ENCODE measurements at regions not wholly inside any gene's neighbourhood (a gene's known extent, or its start where the extent isn't known, plus 50 kb on each side); places are given as distances from the start of the nearest gene placed in this dataset.

- H3K4me3 Mint-ChIP-seq = no peak overlapping the region
- TF ChIP-seq ZNF219 (CRISPR knock-in tag; IDR thresholded peaks at IDR 0.05; ENCODE audit: borderline replicate concordance) (no peak), ZMAT4 (CRISPR knock-in tag; IDR thresholded peaks at IDR 0.05) (no peak), SOX15 (CRISPR knock-in tag; IDR thresholded peaks at IDR 0.05) (no peak), MXD4 (CRISPR knock-in tag; IDR thresholded peaks at IDR 0.05; ENCODE audit: borderline replicate concordance) (no peak)
- no peaks in the 10 kb centered on the region for H3K36me3 Mint-ChIP-seq
- DNase-seq (ENCODE audit: low spot score) (no peak), ATAC-seq (no peak)
- no peaks in the 10 kb centered on the region; the same call in 1 of the 2 replicates for H3K27me3 Mint-ChIP-seq (ENCODE audit: low read depth)
- H3K4me1 Mint-ChIP-seq = peaks cover 6% of the 10 kb centered on the region
- H3K9me3 Mint-ChIP-seq = no peaks in the 10 kb centered on the region
- ChIA-PET CTCF (no interaction called here), POLR2A (no interaction called here)
- H3K27ac Mint-ChIP-seq = no peak overlapping the region; the same call in 1 of the 2 replicates
Observed at GRCh38 chr1:56356376-56356990, 222.9 kb downstream of the PLPP3 start.

DNA sequence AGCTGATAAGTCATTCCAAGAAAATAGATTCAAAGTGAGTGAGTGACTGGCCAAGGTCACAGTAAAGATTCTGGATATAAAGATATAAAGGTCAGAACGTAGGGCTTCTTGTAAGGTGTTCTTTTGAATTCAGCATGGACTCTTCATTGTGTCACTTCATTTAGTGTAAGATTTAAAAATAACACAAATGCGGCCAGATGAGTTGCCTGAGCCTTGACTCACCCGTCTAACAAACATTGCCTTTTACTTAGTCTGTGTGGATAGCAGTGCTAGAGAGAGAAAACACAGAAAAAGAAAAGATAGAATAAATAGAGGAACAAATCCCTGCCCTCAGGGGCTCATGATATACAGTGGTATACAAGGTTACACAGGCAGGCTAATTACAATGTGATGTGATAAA lies 223.4 kb downstream of the PLPP3 start:
- no peaks in the 10 kb centered on the region for H3K36me3 Mint-ChIP-seq
- peaks cover 6% of the 10 kb centered on the region for H3K4me1 Mint-ChIP-seq
- TF ChIP-seq EMX1 (CRISPR knock-in tag; IDR thresholded peaks at IDR 0.05) (no peak), ZSCAN18 (CRISPR knock-in tag; IDR thresholded peaks at IDR 0.05) (no peak), NFATC4 (CRISPR knock-in tag; IDR thresholded peaks at IDR 0.05) (no peak), CREB1 (CRISPR knock-in tag; IDR thresholded peaks at IDR 0.05) (no peak), GABPB1 (CRISPR knock-in tag; IDR thresholded peaks at IDR 0.05) (no peak), NR3C1 (CRISPR knock-in tag; conservative IDR thresholded peaks at IDR 0.05; ENCODE audit: low read depth) (no peak), CBFB (CRISPR knock-in tag; IDR thresholded peaks at IDR 0.05; ENCODE audit: low read depth) (no peak), SMAD3 (CRISPR knock-in tag; IDR thresholded peaks at IDR 0.05; ENCODE audit: borderline replicate concordance) (no peak), ZMAT4 (CRISPR knock-in tag; IDR thresholded peaks at IDR 0.05) (no peak), AR (CRISPR knock-in tag; IDR thresholded peaks at IDR 0.05) (no peak), GRHL2 (CRISPR knock-in tag; IDR thresholded peaks at IDR 0.05; ENCODE audit: insufficient replicate concordance, severe bottlenecking) (no peak), IRF2 (CRISPR knock-in tag; IDR thresholded peaks at IDR 0.05; ENCODE audit: borderline replicate concordance, low read depth) (no peak), TCF7 (CRISPR knock-in tag; IDR thresholded peaks at IDR 0.05; ENCODE audit: low read depth) (no peak), ZNF423 (CRISPR knock-in tag; IDR thresholded peaks at IDR 0.05) (no peak), FOXP4 (CRISPR knock-in tag; IDR thresholded peaks at IDR 0.05) (no peak)
- TF ChIP-seq, protein P1, sequence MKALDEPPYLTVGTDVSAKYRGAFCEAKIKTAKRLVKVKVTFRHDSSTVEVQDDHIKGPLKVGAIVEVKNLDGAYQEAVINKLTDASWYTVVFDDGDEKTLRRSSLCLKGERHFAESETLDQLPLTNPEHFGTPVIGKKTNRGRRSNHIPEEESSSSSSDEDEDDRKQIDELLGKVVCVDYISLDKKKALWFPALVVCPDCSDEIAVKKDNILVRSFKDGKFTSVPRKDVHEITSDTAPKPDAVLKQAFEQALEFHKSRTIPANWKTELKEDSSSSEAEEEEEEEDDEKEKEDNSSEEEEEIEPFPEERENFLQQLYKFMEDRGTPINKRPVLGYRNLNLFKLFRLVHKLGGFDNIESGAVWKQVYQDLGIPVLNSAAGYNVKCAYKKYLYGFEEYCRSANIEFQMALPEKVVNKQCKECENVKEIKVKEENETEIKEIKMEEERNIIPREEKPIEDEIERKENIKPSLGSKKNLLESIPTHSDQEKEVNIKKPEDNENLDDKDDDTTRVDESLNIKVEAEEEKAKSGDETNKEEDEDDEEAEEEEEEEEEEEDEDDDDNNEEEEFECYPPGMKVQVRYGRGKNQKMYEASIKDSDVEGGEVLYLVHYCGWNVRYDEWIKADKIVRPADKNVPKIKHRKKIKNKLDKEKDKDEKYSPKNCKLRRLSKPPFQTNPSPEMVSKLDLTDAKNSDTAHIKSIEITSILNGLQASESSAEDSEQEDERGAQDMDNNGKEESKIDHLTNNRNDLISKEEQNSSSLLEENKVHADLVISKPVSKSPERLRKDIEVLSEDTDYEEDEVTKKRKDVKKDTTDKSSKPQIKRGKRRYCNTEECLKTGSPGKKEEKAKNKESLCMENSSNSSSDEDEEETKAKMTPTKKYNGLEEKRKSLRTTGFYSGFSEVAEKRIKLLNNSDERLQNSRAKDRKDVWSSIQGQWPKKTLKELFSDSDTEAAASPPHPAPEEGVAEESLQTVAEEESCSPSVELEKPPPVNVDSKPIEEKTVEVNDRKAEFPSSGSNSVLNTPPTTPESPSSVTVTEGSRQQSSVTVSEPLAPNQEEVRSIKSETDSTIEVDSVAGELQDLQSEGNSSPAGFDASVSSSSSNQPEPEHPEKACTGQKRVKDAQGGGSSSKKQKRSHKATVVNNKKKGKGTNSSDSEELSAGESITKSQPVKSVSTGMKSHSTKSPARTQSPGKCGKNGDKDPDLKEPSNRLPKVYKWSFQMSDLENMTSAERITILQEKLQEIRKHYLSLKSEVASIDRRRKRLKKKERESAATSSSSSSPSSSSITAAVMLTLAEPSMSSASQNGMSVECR (CRISPR knock-in tag; IDR thresholded peaks at IDR 0.05; ENCODE audit: borderline replicate concordance) = no peak
- TF ChIP-seq, protein P2, sequence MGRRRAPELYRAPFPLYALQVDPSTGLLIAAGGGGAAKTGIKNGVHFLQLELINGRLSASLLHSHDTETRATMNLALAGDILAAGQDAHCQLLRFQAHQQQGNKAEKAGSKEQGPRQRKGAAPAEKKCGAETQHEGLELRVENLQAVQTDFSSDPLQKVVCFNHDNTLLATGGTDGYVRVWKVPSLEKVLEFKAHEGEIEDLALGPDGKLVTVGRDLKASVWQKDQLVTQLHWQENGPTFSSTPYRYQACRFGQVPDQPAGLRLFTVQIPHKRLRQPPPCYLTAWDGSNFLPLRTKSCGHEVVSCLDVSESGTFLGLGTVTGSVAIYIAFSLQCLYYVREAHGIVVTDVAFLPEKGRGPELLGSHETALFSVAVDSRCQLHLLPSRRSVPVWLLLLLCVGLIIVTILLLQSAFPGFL (CRISPR knock-in tag; IDR thresholded peaks at IDR 0.05; ENCODE audit: borderline replicate concordance) = no peak
- no peak overlapping the region for H3K27ac Mint-ChIP-seq
- H3K27me3 Mint-ChIP-seq (ENCODE audit: low read depth) = no peaks in the 10 kb centered on the region; the same call in 1 of the 2 replicates
- ChIA-PET CTCF (no interaction called here), POLR2A (no interaction called here)
- no peaks in the 10 kb centered on the region for H3K9me3 Mint-ChIP-seq
- no peak for ATAC-seq
- no peak for DNase-seq (ENCODE audit: low spot score)
- no peak overlapping the region for H3K4me3 Mint-ChIP-seq
